ENCODE measurements at regions not wholly inside any gene's neighbourhood (a gene's known extent, or its start where the extent isn't known, plus 50 kb on each side); places are given as distances from the start of the nearest gene placed in this dataset.

DNA sequence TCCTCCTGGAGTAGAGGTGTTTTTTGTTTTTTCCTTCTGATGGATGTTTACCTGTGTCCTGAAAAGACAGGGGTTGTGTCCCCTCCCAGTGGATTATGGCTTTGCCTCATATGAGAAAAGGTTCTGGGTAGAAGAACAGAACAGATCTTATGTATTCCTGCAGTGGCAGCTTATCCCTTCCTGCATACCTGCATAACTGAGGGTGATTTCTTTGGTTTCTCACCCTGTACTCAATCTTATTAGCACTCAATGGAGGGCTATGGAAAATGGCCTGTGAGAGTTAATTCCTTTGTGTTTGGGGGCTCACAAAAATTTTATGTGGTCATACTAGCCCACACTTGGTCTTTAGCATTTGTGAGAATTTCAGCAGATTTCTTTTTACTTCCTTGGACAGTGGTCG, 482.0 kb upstream of the ONECUT1 start:
- CTCF ChIA-PET, result interaction anchor here (0.6 kb wide), 2 partner anchors 9 kb away, joined by 3 to 7 read pairs; no protein-coding TSS in a partner anchor
- H3K9me3 ChIP-seq, result no peaks in the 10 kb centered on the region
- DNase-seq (ENCODE audit: low read depth in 1 of 2, low spot score in 1 of 2), result no peak
- POLR2A ChIA-PET, result no interaction called here
- no peak overlapping the region for H3K4me2 ChIP-seq
- no peak for ATAC-seq
- no peak overlapping the region for H3K4me3 ChIP-seq
- TF ChIP-seq TP53 (CRISPR knock-in tag; IDR thresholded peaks at IDR 0.05) (no peak), ZSCAN20 (CRISPR knock-in tag; IDR thresholded peaks at IDR 0.05) (no peak), MAFK (IDR thresholded peaks at IDR 0.05; ENCODE audit: partially characterized antibody) (no peak), FOSL2 (IDR thresholded peaks at IDR 0.05) (no peak), FOSL2 (CRISPR knock-in tag; IDR thresholded peaks at IDR 0.05) (no peak), HMGXB4 (CRISPR knock-in tag; IDR thresholded peaks at IDR 0.05; ENCODE audit: borderline replicate concordance) (no peak), ZNF302 (CRISPR knock-in tag; IDR thresholded peaks at IDR 0.05) (no peak), NR3C1 (IDR thresholded peaks at IDR 0.05) (no peak), POLR2AphosphoS2 (conservative IDR thresholded peaks at IDR 0.05; ENCODE audit: low read length) (no peak), CEBPB (IDR thresholded peaks at IDR 0.05) (no peak)
- 0% methylated on average over 1 of the region's 1 CpG for WGBS (ENCODE audit: missing lambda C conversion rate)
- no peak for FAIRE-seq
- no peaks in the 10 kb centered on the region for H3K4me1 ChIP-seq
- no peak overlapping the region for H3K27ac ChIP-seq

DNA sequence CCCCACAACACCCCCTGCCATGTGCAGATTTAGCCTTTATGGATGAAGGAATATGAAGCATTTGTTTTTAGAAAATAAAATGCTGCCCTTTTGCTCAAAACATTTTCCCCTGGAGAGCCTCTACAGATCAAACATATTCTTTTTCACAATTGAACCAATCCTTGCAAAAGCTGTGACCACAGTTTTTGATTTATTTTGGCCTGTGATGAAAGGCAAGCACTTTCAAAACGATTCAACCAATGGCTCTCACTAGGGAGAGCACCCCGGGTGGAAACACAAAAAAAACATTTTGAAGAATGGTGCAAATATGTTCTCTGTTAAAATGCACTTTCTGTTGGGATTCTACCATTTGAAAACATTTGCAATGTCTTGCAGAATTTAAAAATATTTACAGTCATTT, 476.0 kb upstream of the ONECUT1 start:
- WGBS (ENCODE audit: missing lambda C conversion rate), result 2% methylated on average over 2 of the region's 2 CpGs
- no peak for FAIRE-seq
- Histone ChIP-seq H3K9me3 (no peaks in the 10 kb centered on the region), H3K4me3 (no peak overlapping the region), H3K4me2 (no peak overlapping the region), H3K4me1 (no peaks in the 10 kb centered on the region), H3K27ac (no peak overlapping the region)
- TF ChIP-seq HEYL (CRISPR knock-in tag; IDR thresholded peaks at IDR 0.05) (no peak), TFCP2L1 (CRISPR knock-in tag; IDR thresholded peaks at IDR 0.05) (no peak), FOXS1 (CRISPR knock-in tag; IDR thresholded peaks at IDR 0.05) (no peak), FOSB (CRISPR knock-in tag; IDR thresholded peaks at IDR 0.05) (no peak), PBX3 (IDR thresholded peaks at IDR 0.05) (no peak), HOXB13 (CRISPR knock-in tag; IDR thresholded peaks at IDR 0.05; ENCODE audit: low read depth) (no peak), RAD21 (conservative IDR thresholded peaks at IDR 0.05 in 1 of 2, IDR thresholded peaks at IDR 0.05 in 1 of 2) (no peak)
- no peak for ATAC-seq
- DNase-seq (ENCODE audit: low read depth in 1 of 2, low spot score in 1 of 2), result no peak
- ChIA-PET POLR2A (no interaction called here), CTCF (no interaction called here)

GRCh38 chr15:53260647-53261046, 470.5 kb upstream of the ONECUT1 start:
- FAIRE-seq (peak; percentile 7), DNase-seq (ENCODE audit: low read depth in 1 of 2, low spot score in 1 of 2) (no peak), ATAC-seq (no peak)
- ChIA-PET CTCF (no interaction called here), POLR2A (no interaction called here)
- no peak overlapping the region for H3K27ac ChIP-seq
- H3K4me2 ChIP-seq, result no peak overlapping the region
- H3K4me1 ChIP-seq, result no peaks in the 10 kb centered on the region
- TF ChIP-seq E2F6 (IDR thresholded peaks at IDR 0.05; ENCODE audit: borderline replicate concordance, low read depth), result no peak
- no peaks in the 10 kb centered on the region for H3K9me3 ChIP-seq
- WGBS (ENCODE audit: missing lambda C conversion rate), result 22% methylated on average over 1 of the region's 1 CpG
- H3K4me3 ChIP-seq, result no peak overlapping the region

GRCh38 chr15:53256457-53256856, 466.3 kb upstream of the ONECUT1 start:
- Histone ChIP-seq H3K4me2 (no peak overlapping the region), H3K4me1 (no peaks in the 10 kb centered on the region), H3K4me3 (no peak overlapping the region), H3K27ac (no peak overlapping the region), H3K9me3 (no peaks in the 10 kb centered on the region)
- ChIA-PET CTCF (interaction anchor here (1.7 kb wide), 1 partner anchor 60 kb away, joined by 4 read pairs; no protein-coding TSS in a partner anchor), POLR2A (no interaction called here)
- ATAC-seq, result no peak
- FAIRE-seq, result no peak
- DNase-seq (ENCODE audit: low read depth in 1 of 2, low spot score in 1 of 2), result no peak
- WGBS (ENCODE audit: missing lambda C conversion rate), result 58% methylated on average over 4 of the region's 4 CpGs
- no peak for TF ChIP-seq REST (IDR thresholded peaks at IDR 0.05)
- no peak for TF ChIP-seq PBX3 (IDR thresholded peaks at IDR 0.05)
- no peak for TF ChIP-seq GATA3 (IDR thresholded peaks at IDR 0.05; ENCODE audit: borderline replicate concordance)
- no peak for TF ChIP-seq CHD2 (IDR thresholded peaks at IDR 0.05; ENCODE audit: low read length, partially characterized antibody)
- TF ChIP-seq POLR2AphosphoS2 (conservative IDR thresholded peaks at IDR 0.05; ENCODE audit: low read length), result no peak
- no peak for TF ChIP-seq EHF (CRISPR knock-in tag; IDR thresholded peaks at IDR 0.05)
- no peak for TF ChIP-seq CHD4 (IDR thresholded peaks at IDR 0.05; ENCODE audit: borderline replicate concordance)
- no peak for TF ChIP-seq MAZ (IDR thresholded peaks at IDR 0.05; ENCODE audit: borderline replicate concordance, low read depth, low read length)
- no peak for TF ChIP-seq RAD21 (conservative IDR thresholded peaks at IDR 0.05 in 1 of 2, IDR thresholded peaks at IDR 0.05 in 1 of 2)
